ENCODE measurements at regions not wholly inside any gene's neighbourhood (a gene's known extent, or its start where the extent isn't known, plus 50 kb on each side); places are given as distances from the start of the nearest gene placed in this dataset.

GRCh38 chr7:16223963-16224707, 197.2 kb downstream of the CRPPA start:
- DNase-seq = no peak

- DNase-seq = no peak
Measured at GRCh38 chr7:16212610-16213009, 208.7 kb downstream of the CRPPA start.

DNA sequence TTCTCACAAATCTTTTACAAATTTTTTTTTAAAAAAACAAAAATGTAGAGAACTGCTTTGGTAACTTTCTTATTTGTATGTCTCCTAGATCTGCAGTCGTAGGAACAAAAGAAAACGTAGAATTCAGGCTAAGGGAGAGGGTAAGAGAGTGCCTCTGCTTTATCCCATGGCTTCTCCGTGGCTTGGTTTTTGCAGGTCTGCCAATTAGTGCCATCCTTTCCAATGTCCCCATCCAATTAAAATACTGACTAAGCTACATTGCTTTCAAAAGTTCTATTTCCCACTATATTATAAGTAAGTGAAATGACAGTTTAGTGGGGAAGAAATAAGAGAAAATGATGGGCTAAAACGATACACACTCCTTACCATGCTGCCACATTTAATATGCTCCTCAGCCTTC, 209.3 kb downstream of the CRPPA start:
- no peak for DNase-seq

GRCh38 chr7:16211402-16211925, 209.9 kb downstream of the CRPPA start:
- DNase-seq = no peak

DNA sequence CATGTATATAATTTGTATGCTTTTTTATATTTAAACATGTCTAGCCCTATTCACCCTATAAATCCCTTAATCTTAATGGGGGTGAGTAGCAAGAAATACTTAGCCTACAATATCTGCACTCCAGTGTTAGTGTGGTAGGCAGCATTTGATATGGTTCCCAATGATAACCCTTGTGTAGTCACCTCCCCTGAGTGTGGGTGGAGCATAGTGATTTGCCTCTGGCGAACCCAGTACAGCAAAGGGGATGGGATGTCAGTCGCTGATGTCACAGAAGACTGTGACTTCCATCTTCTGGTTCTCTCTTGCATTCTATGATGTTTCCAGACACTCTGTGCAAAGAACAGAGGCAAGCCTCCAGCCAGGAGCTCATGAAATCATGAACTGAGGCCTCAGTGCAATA, 211.2 kb downstream of the CRPPA start:
- DNase-seq = no peak

- no peak for DNase-seq
Measured at GRCh38 chr7:16207321-16207720, 214.0 kb downstream of the CRPPA start.

GRCh38 chr7:16205466-16205865, 215.9 kb downstream of the CRPPA start:
- no peak for DNase-seq

- no peak for DNase-seq
Measured at GRCh38 chr7:16204953-16205352, 216.4 kb downstream of the CRPPA start.

- DNase-seq = no peak
Measured at GRCh38 chr7:16203065-16203464, 218.3 kb downstream of the CRPPA start.

GRCh38 chr7:16202303-16202702, 219.0 kb downstream of the CRPPA start:
- no peak for DNase-seq

DNA sequence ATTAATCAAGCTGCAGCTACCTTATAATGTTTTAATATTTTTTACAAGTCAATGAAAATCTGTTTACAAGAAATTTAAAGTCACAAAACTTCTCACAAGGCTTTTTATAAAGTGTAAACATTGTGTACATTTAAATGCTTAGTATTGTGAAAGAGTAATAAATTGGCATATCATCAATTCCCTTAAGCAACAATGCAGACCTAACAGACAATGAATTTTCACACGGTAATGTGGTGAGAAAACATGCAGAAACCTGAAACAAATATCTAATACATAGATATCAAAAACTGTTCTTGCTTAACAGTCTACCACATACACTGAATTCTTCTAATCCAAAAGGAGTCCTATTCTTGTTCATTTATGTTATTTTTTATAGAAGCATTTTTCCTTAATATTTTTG, 220.7 kb downstream of the CRPPA start:
- DNase-seq = no peak

DNA sequence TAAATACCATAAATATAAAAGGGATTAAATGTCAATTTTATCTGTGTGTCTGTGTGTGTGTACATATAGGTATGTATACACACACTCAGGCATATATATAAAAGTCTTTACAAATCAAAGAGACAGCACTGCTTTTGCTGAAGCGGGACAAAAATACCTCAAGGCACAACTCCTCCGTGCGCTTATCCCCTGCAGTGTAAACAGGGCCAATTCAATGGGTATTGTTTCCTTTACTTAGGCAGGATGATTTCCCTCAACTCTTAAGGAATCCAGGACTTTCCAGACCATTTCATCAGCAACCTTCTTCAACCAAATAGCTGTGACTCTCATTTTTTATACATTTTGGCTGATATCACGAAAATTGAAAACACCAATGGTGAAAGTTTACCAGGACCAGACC, 227.7 kb downstream of the CRPPA start:
- no peak for DNase-seq

DNA sequence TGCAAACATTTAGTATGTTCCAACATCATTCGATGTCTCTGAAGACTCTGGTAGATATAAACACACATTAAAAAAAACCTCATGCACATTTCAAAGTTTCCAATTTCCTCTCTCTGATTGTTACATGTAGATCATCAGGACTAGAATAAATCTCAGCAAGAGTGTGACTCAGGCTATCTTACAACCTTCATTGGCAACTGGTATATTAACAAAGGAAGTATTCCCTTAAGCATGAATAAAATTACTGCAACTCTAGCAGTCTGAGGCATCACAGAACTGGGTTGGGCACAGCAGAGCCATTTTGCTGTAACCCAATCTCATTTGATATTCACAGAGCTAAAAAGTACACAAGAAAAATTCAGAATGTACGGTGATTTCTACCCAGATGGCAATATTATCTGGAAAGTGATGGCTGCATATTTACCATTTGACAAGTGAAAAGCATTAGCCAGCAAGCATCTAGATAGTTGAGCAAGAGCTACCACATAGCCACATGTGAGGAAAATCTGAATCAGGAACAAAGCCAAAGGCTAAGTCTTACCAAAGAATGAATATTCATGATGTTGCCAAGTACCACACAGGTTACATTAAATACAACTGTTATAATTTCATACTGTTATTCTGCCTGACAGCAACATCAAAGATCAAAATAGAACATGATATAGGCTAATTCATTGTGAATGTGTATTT, 232.2 kb downstream of the CRPPA start:
- DNase-seq = no peak

DNA sequence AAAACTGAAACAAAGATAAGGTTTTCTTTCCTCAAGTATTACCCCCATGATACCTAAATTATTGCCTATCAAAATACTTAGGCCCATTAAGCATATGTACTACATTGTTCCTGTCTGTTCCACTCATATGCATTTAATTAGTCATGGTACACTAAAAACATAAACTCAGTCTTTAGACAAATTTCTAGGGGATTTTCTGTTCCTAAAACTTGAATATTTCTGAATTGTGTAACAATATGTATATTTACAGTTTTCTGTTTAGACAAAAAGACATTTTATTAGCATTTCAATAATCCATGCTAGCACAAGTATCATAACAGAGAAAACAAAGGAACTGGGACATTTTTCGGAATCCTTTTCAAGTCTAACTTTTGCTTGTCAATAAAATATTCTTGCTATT, 234.2 kb downstream of the CRPPA start:
- DNase-seq = no peak

- no peak for DNase-seq
Measured at GRCh38 chr7:16178585-16178984, 242.8 kb downstream of the CRPPA start.

DNA sequence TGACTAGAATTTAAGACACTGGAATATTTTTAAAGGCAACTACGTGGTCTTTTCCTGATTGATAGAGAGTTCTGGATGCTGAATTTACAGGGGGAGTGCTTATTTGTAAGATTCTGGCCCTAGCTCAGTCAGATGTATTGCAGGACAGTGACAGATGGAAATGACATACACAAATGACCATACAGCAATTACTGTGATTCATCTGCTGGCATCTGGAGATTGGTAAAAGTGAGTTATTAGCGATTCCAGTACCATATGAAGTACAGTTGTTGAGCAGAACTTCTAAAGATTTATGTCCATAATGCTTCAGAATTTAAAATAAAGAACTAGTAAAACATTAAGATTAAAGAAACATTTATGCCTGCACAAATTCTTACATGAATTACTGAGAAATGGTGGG, 243.2 kb downstream of the CRPPA start:
- DNase-seq = no peak

DNA sequence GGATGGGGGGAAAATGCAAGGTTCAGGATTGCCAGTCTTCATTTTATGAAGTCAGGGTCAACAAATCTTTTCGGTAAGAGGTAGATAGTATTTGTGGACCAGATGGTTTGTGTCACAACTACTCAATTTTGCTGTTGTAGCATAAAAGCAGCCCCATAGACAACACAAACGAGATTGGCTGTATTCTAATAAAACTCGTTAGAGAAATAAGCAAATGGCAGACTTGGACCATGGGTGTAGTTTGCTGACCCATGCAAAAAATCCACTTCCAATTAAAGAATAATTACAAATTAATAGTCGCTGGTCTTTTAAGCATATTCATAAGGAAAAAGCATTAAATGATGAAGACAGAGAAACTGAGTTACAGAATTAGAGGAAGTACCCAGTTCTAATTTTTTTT, 247.1 kb downstream of the CRPPA start:
- DNase-seq = no peak

- no peak for DNase-seq
Measured at GRCh38 chr7:16172366-16172765, 249.0 kb downstream of the CRPPA start.

- DNase-seq = no peak
Measured at GRCh38 chr7:16171928-16172327, 249.4 kb downstream of the CRPPA start.

GRCh38 chr7:16170671-16171070, 250.7 kb downstream of the CRPPA start:
- no peak for DNase-seq

DNA sequence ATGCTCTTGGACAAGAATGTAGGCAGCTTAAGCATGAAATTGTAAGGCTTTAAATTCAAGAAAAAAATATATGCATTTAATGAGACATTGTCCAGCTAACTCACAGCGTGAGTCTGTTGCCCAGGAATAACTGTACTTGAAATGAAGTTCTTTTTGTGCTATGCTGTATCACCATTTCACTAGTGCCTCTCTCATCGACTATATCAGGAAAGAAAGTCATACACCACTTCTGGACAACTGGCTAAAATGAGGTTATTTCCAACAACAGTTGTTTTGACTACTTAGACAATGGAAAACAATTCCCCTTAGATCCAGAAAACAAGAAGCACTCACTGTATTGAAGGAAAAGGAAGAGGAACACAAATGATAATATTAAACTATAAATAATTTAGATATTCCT, 251.8 kb downstream of the CRPPA start:
- DNase-seq = no peak

- DNase-seq = no peak
Measured at GRCh38 chr7:16167526-16167925, 253.8 kb downstream of the CRPPA start.

GRCh38 chr7:16144361-16144760, 277.0 kb downstream of the CRPPA start:
- DNase-seq = no peak

- no peak for DNase-seq
Measured at GRCh38 chr7:16137944-16138343, 283.4 kb downstream of the CRPPA start.

DNA sequence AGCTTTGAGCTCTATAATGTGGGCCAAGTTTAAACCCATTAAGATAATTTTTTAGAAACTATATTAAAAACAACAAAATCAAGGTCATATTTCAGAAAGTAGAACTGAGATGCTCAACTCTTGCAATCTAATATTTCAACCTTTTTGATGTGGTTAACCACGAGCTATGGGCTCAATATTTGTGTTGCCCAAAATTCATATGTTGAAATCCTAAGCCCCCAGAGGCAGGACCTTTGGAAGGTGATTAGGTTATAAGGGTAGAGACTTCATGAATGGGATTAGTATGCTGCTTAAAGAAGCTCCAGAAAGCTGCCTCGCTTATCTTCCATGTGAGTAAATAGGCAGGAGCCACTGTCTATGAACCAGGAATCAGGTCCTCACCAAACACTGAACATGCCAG, 284.4 kb downstream of the CRPPA start:
- no peak for DNase-seq
